ENCODE measurements at regions not wholly inside any gene's neighbourhood (a gene's known extent, or its start where the extent isn't known, plus 50 kb on each side); places are given as distances from the start of the nearest gene placed in this dataset.
"Not testable (repeated sequence)": the region's sequence is repeated elsewhere in the genome, so short reads cannot be mapped to it uniquely, and the experiment has no call there.

- DNase-seq (ENCODE audit: low read depth in 2 of 2): no peak
Measured at GRCh38 chr16:16938009-16938408, 532.8 kb downstream of the XYLT1 start.

- no peak for DNase-seq (ENCODE audit: low read depth in 2 of 2)
Measured at GRCh38 chr16:16938980-16939379, 531.8 kb downstream of the XYLT1 start.

DNA sequence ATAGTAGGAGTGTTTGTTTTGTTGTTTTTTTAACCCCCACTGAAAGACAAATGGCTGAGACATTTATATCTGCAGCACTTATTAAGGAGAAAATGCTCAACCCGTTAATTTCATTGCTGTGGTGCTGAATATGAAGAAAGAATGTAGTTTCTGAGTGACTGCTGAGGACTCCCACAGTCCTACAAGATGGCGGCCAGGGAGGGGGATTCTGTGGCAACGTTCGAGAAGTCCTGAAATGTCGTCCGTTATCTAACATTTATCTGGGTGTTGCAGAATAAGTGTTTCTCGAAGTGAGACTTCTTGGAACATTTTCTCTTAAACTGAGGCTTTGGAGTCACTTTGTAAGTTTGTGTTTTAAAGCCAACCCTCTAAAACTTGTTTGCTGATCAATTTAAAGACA lies 530.4 kb downstream of the XYLT1 start:
- DNase-seq (ENCODE audit: low read depth in 2 of 2): no peak

- DNase-seq (ENCODE audit: low read depth in 2 of 2): not testable (repeated sequence)
Measured at GRCh38 chr16:16942849-16943248, 527.9 kb downstream of the XYLT1 start.

- no peak for DNase-seq (ENCODE audit: low read depth in 2 of 2)
Measured at GRCh38 chr16:16945207-16945606, 525.6 kb downstream of the XYLT1 start.

DNA sequence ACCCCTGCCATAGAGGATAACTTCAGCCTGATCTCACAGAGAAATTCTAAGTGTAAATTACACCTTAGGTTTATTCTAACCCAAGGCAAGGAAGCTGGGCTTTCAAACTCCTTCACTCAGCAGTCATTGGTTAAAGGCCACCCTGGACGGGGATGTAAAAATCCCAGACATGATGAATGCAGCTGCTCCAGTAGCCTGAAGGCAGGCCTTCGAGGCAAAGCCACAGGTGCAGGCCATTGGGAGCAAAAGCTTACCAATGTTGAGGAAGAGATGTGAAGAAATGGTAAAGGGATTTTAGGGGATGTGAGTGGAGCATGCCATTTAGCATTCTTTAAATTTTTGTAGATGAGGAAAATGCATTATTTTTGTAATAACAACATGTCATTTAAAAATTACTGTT lies 514.4 kb downstream of the XYLT1 start:
- DNase-seq (ENCODE audit: low read depth in 2 of 2): no peak

DNA sequence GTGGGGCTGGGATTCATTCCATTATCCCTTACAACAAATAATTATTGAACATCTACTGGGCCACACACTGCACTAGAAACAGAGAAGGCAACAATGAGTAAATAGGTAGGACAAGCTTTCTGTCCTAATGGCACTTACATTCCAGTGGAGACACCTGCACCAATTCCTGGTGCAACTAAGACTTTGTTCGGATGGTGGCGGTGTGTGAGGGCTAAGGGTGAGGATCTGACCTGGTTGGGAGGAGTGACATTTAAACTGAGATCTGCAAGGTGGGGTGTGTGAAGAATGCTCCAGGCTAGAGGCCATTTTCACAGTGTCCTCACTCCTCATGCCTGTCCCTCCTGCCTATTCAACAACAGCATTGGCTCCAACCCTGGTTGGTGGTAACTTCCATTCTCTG lies 510.0 kb downstream of the XYLT1 start:
- no peak for DNase-seq (ENCODE audit: low read depth in 2 of 2)

- DNase-seq (ENCODE audit: low read depth in 2 of 2): no peak
Measured at GRCh38 chr16:16966439-16966838, 504.3 kb downstream of the XYLT1 start.

DNA sequence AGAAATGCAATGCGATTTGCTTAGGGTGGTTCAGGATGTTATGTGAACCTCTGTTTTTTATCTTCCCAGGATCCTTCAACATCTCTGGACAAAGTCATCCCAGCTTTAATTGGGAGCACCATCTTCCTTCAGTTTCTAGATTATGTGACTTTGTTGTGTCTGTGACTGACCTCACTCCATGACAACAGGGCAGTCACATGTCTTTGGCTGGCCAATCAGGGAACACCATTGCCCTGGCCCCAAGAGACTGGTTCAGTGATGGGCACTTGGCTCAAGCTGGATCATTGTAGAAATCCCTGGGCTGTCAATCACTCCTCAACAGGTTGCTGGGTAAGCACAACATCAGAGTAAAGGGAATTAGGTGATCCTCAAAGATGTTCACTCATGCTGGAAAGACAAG lies 499.7 kb downstream of the XYLT1 start:
- no peak for DNase-seq (ENCODE audit: low read depth in 2 of 2)

- DNase-seq (ENCODE audit: low read depth in 2 of 2): no peak
Measured at GRCh38 chr16:16972831-16973230, 497.9 kb downstream of the XYLT1 start.

DNA sequence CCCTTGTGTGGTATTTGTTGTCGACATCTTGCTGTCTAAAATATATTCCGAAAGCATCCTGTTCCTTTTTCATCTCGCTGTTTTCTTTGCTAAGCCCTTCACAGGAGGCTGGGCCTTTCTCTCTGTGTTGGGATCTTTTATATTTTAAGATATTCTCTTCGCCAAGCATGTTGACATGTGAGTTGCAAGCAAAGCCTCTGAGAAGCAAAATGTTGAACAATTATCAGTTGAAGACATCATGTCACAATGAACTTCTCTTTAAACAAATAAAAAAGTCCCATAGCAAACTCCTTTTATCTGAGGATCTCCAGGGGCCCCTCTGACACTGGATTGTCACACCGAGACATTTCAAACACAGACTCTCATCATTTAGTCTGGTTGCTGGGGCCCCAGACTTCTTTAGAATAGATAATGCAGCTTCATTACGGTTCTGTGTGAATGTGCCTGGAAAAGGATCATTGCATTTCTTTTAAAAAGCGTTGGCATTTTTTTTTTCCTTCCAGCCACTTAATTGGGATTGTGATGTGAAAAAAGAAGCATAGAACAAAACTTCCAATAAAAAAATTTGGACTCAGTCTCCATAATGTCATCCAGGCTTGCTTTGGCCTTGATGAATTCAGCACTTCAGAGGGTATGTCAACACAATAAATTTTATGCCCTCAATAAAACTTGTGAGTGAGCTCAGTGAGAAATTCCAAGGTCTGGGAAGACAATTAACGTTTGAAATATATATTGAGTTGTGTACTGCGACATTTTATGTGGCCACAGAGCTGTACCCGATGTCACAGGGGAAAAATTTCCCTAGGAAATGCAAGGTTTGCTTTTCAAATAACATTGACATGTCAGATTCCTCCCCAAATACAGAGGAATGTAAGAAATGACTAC lies 496.8 kb downstream of the XYLT1 start:
- DNase-seq (ENCODE audit: low read depth in 2 of 2): no peak

DNA sequence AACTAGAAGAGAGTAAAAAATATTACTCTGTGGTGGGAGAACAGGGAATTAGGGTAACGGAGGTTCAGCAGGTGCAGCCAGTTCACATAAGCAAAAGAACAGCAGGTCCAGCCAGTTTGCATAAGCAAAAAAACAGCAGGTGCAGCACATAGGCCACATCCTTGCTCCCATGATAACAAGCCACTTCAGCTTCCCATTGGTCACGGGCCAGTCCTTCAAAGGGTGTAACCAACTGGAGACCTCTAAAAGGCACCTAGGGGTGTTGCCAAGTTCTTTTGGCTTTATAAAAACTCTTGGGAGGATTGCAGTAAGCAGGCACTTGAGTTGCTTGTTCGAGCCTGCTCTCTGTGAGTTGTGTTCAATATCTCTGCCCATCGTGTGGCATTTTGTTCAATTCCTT lies 488.1 kb downstream of the XYLT1 start:
- DNase-seq (ENCODE audit: low read depth in 2 of 2): no peak

- no peak for DNase-seq (ENCODE audit: low read depth in 2 of 2)
Measured at GRCh38 chr16:16983582-16983981, 487.2 kb downstream of the XYLT1 start.

DNA sequence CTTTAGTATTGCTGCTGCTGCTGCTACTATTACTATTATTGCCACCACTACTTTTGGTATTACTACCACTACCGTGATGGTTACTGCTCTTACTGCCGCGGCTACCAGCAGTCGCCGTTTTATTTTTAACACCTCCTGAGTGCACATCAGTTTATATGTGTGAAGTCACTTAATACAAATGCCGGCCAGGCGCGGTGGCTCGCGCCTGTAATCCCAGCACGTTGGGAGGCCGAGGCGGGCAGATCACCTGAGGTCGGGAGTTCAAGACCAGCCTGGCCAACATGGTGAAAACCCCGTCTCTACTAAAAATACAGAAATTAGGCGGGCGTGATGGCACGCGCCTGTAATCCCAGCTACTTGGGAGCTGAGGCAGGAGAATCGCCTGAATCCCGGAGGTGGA lies 486.7 kb downstream of the XYLT1 start:
- not testable (repeated sequence) for DNase-seq (ENCODE audit: low read depth in 2 of 2)

DNA sequence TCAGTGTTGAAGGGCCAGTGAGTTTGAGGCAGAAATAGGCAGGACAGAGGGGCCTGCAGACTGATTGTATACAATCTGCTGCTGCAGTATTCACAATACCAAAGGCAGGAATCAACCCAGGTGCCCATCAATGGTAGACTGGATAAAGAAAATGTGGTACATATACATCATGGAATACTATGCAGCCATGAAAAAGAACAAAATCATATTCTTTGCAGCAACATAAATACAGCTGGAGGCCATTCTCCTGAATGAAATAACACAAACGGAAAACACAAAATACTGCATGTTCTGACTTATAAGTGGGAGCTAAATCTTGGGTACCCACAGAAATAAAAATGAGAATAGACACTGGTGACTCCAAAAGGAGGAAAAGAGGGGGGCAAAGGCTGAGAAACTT lies 485.1 kb downstream of the XYLT1 start:
- no peak for DNase-seq (ENCODE audit: low read depth in 2 of 2)

DNA sequence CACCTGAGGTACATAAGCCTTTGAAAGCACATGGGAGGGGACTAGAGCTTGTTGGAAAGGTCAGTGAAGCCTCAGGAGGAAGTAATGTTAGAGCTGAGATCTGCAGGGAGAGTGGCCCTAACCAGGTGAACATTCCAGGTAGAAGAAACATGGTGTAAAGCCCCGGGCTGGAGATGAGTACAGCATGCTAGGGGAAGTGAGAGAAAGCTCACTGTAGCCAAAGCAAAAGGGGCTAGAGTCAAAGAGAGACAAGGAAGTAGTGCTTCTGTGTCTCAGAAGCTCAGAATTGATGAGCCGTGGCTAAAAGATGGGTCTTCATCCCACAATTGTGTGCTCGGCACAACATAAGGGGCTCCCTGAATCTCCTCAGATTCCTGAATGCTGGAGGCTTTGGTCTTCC lies 481.8 kb downstream of the XYLT1 start:
- DNase-seq (ENCODE audit: low read depth in 2 of 2): no peak

DNA sequence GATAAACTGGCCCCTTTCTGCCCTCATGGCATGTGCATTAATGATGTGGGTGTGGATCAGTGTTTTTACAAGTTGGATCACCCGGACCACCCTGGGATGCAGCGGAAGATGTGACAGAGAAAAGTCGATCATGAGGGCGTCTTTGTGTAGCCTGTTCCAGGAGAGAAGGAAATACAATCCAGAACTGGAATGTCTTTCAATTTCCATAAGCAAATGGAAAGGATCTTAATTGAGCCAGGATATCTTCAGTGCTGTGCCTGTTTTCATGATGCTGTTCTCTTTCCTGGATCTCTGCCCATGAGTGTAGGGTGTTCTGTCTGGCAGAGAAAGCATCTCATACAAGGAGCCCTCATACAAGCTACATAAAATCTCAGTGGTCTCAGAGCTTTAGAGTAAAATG lies 481.4 kb downstream of the XYLT1 start:
- no peak for DNase-seq (ENCODE audit: low read depth in 2 of 2)

DNA sequence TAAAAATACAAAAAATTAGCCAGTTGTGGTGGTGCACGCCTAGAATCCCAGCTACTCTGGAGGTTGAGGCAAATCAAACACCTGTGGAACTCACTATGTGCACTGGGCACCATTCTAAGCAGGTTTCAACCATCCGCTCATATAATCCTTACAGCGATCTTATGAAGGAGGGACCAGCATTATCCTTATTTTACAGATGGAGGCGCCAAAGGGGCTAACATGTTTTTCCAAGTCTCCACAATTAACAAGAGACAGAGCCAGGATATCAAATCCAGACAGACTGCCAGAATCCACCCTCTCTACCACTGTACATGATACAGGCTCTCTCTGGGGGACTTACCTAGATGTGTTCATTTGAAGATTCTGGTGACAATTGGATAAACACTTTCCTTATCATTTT lies 479.0 kb downstream of the XYLT1 start:
- DNase-seq (ENCODE audit: low read depth in 2 of 2): no peak

DNA sequence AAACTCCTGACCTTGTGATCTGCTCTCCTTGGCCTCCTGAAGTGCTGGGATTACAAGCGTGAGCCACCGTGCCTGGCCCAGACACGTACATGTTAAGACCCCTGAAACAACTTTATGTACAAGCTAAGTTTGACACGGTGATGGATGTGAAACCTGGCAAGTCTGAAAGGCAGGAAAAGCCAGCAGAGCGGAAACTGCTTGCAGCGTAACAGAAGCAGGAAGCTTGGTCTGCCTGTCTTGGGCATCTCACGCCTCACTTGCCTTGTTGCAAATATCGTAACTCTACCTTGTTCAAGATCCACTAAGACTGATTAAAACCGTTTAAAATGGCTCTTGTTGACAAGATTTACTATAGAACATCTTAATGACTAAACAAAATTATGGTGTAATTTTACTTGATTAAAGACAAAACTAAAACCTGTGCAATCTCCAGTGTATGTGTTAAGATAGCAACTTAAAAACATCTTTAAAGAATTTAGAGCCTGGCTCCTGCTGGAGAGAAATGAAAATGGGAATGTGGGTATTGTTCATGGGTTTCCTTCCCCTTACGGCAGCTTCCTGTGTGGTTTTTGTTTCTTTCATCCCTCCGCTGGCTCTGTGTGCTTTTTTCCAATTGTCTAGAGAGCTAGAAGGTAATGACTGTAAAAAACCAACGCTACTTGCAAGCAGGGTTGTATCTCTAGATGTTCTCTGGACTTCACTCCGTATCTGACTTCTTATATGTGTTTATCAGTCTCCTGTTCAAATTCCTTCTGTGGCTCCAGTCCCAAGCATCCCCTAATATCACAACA lies 477.6 kb downstream of the XYLT1 start:
- no peak for DNase-seq (ENCODE audit: low read depth in 2 of 2)

DNA sequence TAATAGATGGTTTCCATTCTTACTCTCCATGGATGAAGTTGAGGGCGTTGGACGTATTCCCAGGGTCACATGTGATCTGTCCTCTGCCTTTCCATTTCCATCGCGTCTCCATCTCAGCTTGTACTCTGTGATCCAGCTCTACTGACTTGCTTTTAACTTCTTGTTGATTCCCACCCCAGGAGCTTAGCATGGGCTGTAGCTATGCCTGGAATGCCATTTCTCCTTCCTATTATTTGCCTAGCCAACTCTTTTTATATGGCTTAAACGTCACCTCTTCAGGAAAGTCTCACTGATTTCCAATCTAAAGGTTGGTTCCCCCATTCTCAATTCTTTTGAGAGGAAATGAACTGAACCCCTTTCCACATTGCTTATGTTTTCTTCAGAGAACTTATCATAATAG lies 475.9 kb downstream of the XYLT1 start:
- DNase-seq (ENCODE audit: low read depth in 2 of 2): no peak

DNA sequence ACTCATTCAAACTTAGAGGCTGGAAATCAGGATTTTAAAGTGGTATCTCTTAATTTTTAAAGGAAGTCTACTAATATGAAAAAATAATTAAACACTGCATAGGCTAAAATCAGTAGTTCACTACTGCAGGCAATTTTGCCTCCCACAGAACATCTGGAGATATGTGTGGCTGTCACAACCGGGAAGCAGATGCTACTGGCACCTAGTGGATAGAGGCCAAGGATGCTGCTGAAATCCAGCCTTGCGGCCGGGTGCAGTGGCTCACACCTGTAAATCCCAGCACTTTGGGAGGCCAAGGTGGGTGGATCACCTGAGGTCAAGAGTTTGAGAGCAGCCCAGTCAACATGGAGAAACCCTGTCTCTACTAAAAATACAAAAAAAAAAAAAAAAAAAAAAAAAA lies 473.9 kb downstream of the XYLT1 start:
- no peak for DNase-seq (ENCODE audit: low read depth in 2 of 2)

GRCh38 chr16:16997349-16997748 lies 473.4 kb downstream of the XYLT1 start:
- DNase-seq (ENCODE audit: low read depth in 2 of 2): no peak

DNA sequence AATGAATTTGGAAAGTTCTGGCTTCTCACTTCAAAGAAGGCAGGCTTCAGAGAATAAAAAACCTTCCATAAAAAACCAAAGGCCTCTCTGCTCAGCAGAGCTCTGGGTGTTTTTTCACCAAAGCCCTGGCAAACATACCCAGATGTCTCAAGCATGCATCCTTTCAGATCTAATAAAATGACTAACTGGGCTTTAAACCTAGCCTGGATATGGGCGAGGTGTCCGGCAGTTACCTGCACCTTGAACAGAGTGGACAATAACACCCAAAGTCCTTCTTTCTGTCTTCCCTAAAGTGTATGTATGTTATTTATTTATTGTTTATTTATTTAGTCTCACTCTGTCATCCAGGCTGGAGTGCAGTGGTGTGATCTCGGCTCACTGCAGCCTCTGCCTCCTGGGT lies 469.3 kb downstream of the XYLT1 start:
- no peak for DNase-seq (ENCODE audit: low read depth in 2 of 2)
